GM18909 (cell line): ENCODE measurements at regions not wholly inside any gene's neighbourhood (a gene's known extent, or its start where the extent isn't known, plus 50 kb on each side); places are given as distances from the start of the nearest gene placed in this dataset.
A peak's percentile ranks its signal among the peaks of the same experiment; 100 is the strongest.
"Not testable (repeated sequence)": the region's sequence is repeated elsewhere in the genome, so short reads cannot be mapped to it uniquely, and the experiment has no call there.

Experiments
- ATAC-seq: cut with Tn5 transposase; IDR thresholded peaks from one replicate; pipeline ENCODE4 v1.9.1; 2021; ENCODE audit warnings: mild to moderate bottlenecking; ENCODE audit not compliant: unreplicated experiment, poor library complexity

DNA sequence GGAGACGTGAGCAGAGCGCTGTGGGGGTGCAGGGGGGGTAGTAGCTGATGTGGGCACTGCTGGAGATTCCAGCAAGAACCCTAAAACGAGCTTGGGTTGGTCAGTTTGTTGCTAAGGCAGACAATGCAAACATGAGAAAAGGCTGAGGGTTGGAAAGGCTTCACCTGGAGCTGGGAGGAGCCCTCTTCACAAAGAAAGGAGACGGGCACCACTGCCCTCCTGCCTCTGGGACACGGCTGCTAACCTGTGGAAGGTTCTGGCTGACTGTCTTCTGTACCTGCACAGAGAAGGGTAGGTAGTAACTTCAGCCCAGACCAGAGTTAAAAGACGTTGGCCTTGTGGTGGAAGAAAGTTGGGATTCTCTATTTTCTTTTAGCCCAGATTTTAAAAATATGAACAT is 108.7 kb downstream of the SUCLA2 start:
- ATAC-seq: no peak

DNA sequence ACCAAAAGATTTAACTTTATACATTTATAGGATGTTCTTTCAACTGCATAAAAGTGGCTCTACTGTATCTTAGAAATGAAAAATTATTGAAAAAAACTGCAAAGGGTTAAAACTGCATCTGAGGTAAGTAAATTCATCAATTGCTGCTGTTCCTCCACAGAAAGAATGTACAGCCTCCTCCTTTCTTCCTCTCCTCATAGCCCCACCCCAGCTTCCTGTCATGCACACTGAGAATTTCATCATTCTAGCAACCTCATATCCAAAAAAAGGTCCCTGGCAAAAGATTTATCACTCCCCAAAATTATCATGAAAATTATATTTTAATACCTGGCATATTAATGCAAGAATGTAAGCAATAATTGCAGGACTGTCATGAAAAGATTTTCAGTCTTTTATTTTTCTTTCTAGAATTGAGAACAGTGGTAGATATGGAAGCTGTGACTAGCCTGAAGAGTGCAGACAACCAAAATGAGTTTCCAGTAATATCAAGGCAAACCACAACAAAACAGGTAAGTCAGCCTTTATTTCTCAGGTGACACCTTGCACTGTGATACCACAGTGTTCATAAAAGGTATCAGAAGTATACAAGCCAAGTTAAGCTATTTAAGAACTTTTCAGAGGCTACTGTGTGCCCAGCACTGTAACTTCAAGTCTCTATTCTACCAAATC is 110.8 kb downstream of the SUCLA2 start:
- no peak for ATAC-seq

DNA sequence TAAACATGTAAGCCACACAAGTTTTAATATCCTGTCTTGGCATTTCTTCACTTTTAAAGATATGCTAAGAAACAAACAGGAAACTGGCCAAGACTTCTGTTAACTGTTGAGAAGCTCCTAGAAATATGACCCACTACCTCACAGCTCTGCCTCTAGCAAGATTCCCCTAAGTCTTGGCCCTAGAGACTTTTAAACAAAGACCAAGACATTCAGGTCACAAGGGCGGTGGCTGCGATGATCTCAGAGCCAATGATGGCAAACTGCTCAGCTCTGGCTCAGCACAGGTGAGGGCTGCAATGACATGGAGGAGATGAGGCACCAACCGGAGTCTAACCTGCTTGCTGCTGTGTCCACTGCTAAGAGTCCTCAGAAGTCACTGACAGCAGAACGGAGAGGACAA is 114.8 kb downstream of the SUCLA2 start:
- ATAC-seq: no peak

DNA sequence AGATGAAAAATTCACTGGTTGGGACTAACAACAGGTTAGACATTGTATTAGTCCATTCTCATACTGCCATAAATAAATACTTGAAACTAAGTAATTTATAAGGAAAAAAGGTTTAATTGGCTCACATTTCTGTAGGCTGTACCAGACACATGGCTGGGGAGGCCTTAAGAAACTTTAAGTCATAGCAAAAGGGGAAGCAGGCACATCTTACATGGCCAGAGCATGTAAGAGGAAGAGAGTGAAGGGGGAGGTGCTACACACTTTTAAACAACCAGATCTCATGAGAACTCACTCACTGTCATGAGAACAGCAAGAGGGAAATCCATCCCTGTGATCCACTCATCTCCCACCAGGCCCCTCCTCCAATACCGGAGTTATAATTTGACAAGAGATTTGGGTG is 125.9 kb downstream of the SUCLA2 start:
- ATAC-seq: no peak

DNA sequence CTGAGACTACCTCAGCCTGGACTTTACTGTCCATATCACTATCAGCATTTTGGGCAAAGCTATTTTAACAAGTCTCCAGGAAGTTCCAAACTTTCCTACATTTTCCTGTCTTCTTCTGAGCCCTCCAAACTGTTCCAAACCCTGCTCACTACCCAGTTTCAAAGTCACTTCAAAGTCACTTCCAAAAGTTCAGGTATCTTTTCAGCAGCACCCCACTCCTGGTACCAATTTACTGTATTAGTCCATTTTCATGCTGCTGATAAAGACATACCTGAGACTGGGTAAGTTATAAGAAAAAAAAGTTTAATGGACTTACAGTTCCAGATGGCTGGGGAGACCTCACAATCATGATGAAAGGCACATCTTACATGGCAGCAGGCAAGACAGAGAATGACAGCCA is 127.1 kb downstream of the SUCLA2 start:
- ATAC-seq: not testable (repeated sequence)

DNA sequence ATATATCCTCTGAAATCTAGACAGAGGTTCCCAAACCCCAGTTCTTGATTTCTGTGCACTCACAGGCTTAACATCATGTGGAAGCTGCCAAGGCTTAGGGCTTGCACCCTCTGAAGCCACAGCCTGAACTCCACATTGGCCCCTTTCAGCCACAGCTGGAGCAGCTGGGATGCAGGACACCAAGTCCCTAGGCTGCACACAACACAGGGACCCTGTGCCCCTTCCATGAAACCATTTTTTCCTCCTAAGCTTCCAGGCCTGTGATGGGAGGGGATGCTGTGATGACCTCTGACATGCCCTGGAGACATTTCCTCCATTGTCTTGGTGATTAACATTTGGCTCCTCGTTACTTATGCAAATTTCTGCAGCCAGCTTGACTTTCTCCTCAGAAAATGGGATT is 127.8 kb downstream of the SUCLA2 start:
- not testable (repeated sequence) for ATAC-seq

DNA sequence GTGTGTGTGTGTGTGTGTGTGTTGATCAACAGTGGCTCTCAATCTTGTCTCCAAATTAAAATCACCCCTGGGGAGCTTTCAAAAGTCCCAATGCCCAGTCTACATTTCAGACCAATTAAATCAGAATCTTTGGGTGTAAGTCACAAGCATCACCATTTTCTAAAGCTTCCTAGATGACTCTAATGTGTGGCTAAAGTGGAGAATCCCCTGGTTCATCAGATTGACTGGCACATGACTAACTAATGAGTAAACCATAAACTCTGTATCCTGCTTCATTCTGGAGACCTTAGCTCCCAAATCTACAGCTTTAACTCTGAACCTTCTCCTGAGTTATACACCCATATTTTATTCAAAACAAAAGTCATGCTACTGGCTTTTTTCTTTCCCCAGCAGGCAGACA is 131.3 kb downstream of the SUCLA2 start:
- no peak for ATAC-seq

DNA sequence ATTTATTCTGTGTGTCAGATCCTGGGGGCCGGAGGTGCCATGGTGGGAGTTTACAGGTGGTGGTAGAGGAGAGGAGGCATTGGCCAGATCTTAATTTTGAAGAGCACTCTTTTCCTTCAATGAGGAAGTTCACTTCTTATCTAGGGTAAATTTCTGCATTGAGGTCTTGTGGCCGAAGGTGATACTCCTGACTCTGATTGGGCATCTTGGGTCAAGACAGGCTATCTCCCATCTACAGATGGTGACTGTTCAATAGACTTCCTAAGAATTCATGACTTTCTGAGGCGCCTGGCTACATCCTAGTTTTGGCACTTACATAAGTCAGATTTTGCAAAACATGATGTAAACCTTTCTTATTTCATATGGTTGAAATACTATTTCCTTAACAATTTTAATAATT is 135.2 kb downstream of the SUCLA2 start:
- ATAC-seq: no peak

DNA sequence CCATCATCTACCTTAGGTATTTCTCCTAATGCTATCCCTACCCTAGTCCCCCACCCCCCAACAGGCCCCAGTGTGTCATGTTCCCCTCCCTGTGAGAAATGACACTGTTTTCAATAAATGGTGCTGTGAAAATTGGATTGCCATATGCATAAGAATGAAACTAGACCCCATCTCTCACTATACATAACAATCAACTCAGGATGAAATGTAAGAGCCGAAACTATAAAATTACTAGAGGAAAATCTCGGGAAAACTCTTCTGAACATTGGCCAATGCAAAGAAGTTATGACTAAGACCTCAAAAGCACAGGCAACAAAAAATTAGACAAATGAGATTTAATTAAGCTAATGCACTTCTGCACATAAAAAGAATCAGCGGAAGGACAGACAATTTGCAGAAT is 138.2 kb downstream of the SUCLA2 start:
- no peak for ATAC-seq

DNA sequence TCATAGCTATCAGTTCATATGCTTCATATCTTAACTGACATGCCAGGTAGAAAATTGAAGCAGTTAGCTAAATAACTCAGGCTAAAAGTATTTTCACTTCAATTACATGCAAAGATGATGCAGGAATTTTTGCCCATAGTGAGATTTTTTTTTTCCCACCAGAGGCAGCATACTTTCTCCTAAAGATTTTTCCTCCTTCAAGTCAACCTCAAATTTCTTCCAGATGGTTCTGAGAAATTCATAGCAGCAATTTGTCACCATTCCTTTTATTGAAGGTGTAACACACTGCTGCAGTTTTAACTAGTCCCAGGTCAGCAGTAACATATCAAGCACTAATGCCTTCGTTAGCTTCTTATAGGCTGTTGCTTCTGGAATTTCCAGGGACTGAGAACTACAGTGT is 141.9 kb downstream of the SUCLA2 start:
- no peak for ATAC-seq

DNA sequence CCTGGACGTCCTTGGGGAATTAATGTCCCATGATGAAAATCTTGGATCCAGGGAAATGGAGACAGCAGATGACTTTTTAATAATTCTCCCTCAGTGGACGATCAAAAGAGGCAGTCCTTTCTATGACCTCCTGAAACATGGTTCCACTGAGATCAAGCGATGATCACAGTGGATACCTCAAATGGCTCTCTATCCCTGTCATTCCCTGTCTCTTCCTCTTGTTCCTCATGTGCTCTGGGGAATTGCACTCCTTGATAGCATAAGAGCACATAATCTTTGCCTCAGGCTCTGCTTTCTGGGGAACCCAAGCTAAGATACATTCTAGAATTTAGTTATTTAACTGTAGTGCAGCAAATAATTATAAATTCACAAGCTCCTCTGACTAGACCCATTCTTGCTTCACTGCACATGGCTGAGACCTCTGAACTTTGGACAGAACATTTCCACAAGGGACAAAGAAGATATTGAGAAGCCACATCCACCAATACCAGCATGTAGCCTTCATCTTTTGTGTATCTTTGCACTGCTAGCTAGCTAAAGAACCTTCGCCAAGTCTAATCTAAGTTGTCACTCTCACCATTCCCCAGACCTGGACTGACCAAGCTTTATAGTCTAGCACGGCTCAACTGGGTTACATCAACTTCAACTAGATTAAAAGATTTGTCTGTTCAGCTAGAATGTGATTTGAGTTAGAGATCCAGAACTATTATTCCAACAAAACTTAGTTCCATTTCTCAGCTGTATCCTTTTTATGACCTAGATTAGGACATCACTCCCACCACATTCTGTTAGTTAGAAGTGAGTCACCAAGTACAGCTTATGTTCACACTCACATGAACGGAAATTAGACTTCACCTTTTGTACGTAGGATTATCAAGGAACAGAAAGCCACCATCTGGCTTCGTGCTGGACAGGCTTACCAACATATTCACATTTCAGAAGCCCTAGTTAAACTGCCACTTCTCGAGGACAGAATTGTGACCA is 142.7 kb downstream of the SUCLA2 start:
- no peak for ATAC-seq

DNA sequence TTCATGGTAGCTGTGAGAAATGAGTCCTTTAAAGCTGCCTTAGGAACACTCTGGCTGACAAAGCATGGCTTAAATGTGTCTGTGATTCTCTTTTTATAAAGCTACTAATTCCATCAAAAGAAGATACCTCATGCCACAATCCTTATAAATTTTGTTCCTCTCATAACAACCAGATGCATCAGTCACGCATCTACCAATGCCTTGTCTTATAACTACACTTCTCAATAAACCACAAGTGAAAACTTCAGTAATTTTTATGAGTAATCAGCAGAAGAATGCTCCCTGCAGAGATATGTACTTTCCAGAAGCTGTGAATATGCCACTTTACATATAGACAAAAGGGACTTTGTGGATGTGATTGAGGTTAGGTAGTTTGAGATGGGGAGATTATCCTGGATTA is 147.8 kb downstream of the SUCLA2 start:
- no peak for ATAC-seq

DNA sequence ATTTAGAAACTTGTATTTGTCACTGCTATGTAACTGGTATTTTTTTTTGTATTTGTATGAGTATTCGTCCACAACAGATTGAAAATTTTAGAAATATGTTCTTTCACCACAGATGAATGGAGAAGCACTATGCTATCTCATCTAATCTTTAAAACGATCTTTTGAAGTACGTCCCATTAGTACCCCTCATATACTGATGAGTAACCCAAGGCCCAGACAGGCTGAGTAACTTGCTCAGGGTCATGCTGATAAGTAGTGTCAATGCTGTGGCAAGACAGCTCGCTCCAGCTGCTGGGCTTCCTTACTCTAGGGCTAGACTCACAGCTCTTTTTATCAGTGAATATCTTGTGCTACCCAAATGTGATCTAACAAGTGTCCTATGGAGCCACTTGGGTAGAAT is 154.2 kb downstream of the SUCLA2 start:
- ATAC-seq: no peak

DNA sequence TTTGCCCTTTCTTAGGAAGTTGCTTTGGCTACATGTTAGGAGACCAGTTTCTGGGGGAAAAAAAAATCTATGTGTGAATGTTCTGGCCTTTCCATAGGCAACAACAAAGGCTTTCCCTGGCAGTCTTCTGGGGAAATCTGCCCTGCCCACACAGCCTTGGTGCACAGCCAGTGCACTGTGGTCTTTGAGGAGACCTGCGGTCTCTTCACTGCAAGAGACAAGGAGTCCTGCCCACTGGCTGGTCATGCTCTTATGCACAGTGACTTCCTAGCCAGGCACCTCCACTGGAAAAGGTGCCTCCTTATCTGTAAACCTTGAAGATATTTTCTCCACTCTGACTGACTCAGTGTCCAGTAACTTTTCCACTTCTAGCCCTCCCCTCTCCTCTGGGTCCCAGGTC is 155.1 kb downstream of the SUCLA2 start:
- ATAC-seq: no peak

DNA sequence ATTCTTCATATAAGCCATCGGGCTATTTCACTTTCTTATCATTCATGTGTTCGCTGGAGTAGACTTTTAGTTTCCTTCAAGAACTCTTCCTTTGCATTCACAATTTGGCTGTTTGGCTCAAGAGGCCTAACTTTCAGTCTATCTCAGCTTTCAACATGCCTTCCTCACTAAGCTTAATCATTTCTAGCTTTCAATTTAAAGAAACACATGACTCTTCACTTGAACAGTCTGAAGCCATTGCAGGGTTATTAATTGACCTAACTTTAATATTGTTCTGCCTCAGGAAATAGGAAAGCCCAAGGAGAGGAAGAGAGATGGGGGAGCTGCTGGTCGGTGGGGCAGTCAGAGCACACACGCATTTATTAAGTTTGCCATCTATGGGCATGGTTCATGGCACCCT is 158.1 kb downstream of the SUCLA2 start:
- peak; percentile 87 for ATAC-seq

DNA sequence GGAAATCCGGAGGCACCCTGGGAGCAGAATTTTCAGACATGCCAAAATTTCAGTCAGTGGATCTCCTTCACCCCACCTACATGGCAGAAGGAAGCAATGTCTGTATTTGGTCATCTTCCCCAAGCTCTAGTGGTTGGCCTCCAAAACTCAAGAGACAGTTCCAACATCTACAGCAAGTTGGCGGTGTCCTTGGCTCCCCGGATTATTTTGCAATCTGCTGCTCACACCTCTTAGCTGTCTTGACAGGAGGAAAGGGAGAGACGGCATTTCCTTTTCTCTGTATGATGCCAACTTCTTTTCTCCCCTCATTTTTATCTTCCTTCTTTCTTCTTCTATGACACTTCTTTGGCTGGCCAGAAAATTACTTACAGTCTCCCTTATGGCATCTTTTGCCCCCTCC is 159.9 kb downstream of the SUCLA2 start:
- ATAC-seq: no peak

DNA sequence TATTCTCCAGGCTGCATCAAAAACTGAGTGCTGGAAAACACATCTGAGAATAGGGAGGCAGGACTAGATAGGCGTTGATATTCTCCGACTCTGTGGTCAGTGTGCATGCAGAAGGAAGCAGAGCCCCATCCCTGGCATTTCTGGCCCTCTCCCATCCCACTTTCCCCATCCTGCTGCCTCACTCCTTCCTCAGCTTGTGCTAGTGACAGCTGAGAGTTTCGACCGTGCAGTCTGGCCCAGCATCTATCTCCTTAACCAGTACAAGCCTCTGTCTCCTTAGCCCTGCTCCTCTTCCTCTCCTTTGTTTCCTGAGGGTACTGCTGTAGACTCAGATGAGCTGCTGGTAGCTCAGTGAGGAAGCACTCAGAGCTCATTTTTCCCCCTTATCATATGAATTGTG is 163.2 kb downstream of the SUCLA2 start:
- no peak for ATAC-seq

DNA sequence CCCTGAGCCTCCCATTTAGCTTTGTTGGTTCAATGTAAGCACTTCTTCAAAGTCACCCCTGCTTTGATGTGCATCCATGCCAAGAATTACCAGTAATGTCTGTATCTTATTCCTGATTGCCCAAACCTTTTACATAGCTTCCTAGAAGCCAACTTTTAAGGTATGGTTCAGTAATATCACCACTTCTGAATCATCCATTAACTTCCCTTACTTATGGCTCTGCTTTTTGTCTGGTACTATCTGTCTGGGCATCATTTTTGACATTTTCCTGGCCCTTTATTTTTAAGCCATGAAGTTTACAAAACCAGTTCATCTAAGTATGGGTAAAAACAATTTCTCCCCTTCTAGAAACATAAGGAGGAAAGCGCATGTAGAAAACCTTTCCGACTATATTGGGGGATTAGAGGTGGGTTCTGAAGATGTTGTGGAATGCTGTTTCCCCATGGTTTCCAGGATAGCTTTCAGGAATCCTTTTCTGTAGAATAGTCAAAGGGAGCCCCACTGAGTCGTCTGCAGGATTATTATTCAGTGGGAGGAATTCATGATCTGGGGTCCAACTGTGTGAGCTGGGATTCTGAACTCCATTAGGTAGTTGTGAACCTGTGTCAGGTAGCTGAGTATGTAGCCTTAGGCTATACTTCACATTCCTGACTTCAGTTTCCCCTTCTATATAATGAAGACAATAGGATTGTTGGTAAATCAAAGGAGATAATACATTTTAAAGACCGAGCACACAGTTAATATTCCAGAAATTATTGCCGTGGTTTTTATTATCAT is 163.8 kb downstream of the SUCLA2 start:
- no peak for ATAC-seq

DNA sequence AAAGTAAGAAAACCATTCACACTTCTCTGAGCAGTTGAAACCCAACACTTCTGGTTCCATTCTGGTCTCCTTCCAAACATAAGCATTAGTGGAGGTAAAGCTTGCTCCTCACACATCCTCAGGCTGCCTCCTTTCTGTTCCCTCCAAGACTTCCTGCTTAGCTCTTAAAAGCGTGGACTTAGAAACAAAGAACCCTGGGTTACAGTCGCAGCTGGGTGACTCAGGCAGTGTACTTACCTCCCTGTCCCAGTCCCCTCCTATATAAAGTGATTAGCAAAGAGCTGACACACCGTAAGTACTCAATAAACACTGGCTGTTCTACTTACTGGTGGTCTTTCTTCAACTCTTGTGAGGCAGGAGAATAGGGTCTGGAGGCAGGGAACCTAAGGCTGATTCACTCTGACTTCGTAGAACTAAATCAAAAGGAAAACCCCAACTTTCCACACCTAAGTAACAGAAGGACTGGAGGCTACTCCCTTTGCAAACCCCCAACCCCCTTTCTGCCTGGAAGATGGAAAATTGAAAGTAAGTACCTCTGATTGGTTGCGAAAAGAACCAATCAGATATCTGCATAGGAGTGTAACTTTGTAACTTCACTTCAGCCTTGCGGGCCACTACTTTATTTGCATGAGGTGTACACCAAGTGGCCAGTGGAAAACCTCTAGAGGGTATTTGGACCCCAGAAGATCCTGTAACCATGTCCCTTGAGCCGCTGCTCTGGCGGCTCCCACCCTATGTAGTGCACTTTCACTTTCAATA is 165.4 kb downstream of the SUCLA2 start:
- no peak for ATAC-seq

DNA sequence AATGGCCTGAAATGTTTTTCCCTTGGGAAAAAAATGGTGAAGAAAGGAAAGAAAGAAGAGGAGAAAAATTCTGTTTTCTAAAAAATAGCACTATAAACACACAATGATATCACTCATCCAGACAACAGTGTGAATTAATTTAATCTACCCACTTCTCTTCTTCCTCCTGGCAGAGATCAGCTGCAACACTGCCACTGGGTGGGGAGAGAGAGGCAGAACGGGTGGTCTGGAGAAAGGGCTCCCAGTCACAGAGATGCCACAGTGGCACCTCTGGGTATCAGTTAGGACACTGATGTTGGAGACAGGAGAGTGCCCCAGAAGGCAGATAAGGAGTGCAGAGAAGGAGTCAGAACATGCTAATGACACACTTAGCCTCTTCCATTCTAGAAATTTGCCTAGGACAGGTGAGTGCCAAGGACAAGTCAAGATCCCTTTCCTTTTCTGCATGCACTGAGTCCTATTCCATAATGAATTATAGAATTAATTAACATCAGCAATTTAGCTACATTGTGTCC is 168.6 kb downstream of the SUCLA2 start:
- ATAC-seq: no peak
